HL-60 (cell line): ENCODE measurements at regions not wholly inside any gene's neighbourhood (a gene's known extent, or its start where the extent isn't known, plus 50 kb on each side); places are given as distances from the start of the nearest gene placed in this dataset.
"Not testable (repeated sequence)": the region's sequence is repeated elsewhere in the genome, so short reads cannot be mapped to it uniquely, and the experiment has no call there.

Experiments used
- DNase-seq, 2 experiments: peaks; one replicate each; pipeline ENCODE4 v3.0.0-alpha.2; 2010 to 2020; ENCODE audit warnings: low read depth in 1 of 2, low spot score in 1 of 2
- H3K27ac ChIP-seq: fragments of 250-450 bp; sonication (Bioruptor Pico); replicated peaks from 2 replicates; pipeline ENCODE4 v1.5.1; 2020; ENCODE audit warnings: mild to moderate bottlenecking, moderate library complexity
- H3K27me3 ChIP-seq: fragments of 250-450 bp; sonication (Bioruptor Pico); 2 replicates; pipeline ENCODE4 v1.5.1; 2021; ENCODE audit warnings: mild to moderate bottlenecking, moderate library complexity; ENCODE audit not compliant: insufficient read depth, poor library complexity, severe bottlenecking
- H3K4me3 ChIP-seq: replicated peaks from 2 replicates; pipeline ENCODE4 v1.5.1; 2011; ENCODE audit warnings: mild to moderate bottlenecking, control low read depth, low read length; ENCODE audit not compliant: insufficient read depth
- CTCF ChIP-seq: IDR thresholded peaks from one replicate; pipeline ENCODE4 v1.5.1; 2011; ENCODE audit warnings: low read length, control low read depth, inconsistent platforms; ENCODE audit not compliant: insufficient read depth
- GABPA ChIP-seq: IDR thresholded peaks from 2 replicates; pipeline ENCODE4 v1.6.1; 2012; ENCODE audit warnings: low read depth
- POLR2AphosphoS5 ChIP-seq: IDR thresholded peaks from 2 replicates; pipeline ENCODE4 v1.6.1; 2012; ENCODE audit warnings: low read depth
- SPI1 ChIP-seq: IDR thresholded peaks from 2 replicates; pipeline ENCODE4 v1.6.1; 2012; ENCODE audit warnings: low read depth, mild to moderate bottlenecking, borderline replicate concordance
- TF ChIP-seq, protein P1 (sequence below): IDR thresholded peaks from 2 replicates; pipeline ENCODE4 v1.6.1; 2012; ENCODE audit warnings: low read depth; ENCODE audit not compliant: insufficient replicate concordance

DNA sequence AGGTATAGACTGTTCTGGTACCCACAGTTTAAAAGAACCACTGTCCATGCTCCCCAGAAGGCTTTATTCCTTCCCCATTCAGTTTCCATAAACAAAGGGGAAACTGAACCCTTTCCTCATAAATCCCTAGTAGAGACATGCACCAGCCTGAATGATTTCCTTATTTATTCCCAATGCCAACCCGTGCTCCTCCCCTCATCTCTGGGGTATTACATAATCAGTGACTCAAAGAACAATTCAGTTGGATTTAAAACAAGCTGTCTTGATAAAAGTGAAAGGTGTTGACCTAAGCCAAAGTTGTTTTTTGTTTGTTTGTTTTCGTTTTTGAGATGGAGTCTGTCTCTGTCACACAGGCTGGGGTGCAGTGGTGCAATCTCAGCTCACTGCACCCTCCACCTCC is 418.5 kb upstream of the CNTNAP5 start:
- Histone ChIP-seq H3K27me3 (no peaks in the 10 kb centered on the region), H3K27ac (no peak overlapping the region), H3K4me3 (no peak overlapping the region)
- no peak for TF ChIP-seq CTCF
- TF ChIP-seq, protein P1, sequence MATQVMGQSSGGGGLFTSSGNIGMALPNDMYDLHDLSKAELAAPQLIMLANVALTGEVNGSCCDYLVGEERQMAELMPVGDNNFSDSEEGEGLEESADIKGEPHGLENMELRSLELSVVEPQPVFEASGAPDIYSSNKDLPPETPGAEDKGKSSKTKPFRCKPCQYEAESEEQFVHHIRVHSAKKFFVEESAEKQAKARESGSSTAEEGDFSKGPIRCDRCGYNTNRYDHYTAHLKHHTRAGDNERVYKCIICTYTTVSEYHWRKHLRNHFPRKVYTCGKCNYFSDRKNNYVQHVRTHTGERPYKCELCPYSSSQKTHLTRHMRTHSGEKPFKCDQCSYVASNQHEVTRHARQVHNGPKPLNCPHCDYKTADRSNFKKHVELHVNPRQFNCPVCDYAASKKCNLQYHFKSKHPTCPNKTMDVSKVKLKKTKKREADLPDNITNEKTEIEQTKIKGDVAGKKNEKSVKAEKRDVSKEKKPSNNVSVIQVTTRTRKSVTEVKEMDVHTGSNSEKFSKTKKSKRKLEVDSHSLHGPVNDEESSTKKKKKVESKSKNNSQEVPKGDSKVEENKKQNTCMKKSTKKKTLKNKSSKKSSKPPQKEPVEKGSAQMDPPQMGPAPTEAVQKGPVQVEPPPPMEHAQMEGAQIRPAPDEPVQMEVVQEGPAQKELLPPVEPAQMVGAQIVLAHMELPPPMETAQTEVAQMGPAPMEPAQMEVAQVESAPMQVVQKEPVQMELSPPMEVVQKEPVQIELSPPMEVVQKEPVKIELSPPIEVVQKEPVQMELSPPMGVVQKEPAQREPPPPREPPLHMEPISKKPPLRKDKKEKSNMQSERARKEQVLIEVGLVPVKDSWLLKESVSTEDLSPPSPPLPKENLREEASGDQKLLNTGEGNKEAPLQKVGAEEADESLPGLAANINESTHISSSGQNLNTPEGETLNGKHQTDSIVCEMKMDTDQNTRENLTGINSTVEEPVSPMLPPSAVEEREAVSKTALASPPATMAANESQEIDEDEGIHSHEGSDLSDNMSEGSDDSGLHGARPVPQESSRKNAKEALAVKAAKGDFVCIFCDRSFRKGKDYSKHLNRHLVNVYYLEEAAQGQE: no peak
- no peak for TF ChIP-seq POLR2AphosphoS5
- TF ChIP-seq SPI1: no peak
- TF ChIP-seq GABPA: no peak
- no peak for DNase-seq

DNA sequence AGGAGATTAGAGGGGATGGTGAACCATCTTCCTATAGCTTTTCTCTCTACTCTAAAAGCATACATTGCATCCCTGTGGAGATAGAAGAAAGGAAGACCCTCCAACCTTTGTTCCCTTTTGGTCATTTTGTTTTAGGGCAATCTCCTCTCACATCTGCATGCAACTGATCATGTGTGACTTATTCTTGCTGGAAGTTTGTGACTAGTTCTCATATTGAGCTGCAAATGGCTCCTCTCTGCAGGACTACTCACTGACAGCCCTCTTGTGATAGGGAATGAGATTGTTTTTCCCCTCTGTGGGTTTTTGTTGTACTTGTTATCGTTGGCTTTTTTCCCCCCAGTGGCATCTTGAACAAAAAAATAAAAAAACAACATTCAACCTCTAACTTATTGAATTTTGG is 416.0 kb upstream of the CNTNAP5 start:
- H3K4me3 ChIP-seq: no peak overlapping the region
- no peak for TF ChIP-seq GABPA
- TF ChIP-seq, protein P1: no peak
- no peak for DNase-seq
- H3K27ac ChIP-seq: no peak overlapping the region
- H3K27me3 ChIP-seq: no peaks in the 10 kb centered on the region

GRCh38 chr2:123614596-123614995 is 410.5 kb upstream of the CNTNAP5 start:
- Histone ChIP-seq H3K27me3 (no peaks in the 10 kb centered on the region), H3K4me3 (no peak overlapping the region), H3K27ac (no peak overlapping the region)
- TF ChIP-seq CTCF: no peak
- TF ChIP-seq GABPA: no peak
- TF ChIP-seq SPI1: no peak
- TF ChIP-seq POLR2AphosphoS5: no peak
- TF ChIP-seq, protein P1: no peak
- DNase-seq: no peak

- not testable (repeated sequence) for H3K27ac ChIP-seq, H3K4me3 ChIP-seq, H3K27me3 ChIP-seq, DNase-seq
Measured at GRCh38 chr2:123618642-123619041, 406.4 kb upstream of the CNTNAP5 start.
